Erythroblast (primary cell): ENCODE measurements at regions not wholly inside any gene's neighbourhood (a gene's known extent, or its start where the extent isn't known, plus 50 kb on each side); places are given as distances from the start of the nearest gene placed in this dataset.
"Not testable (repeated sequence)": the region's sequence is repeated elsewhere in the genome, so short reads cannot be mapped to it uniquely, and the experiment has no call there.

Experiments
- DNase-seq, 2 experiments: peaks; one replicate each; lab custom pipeline; 2025; lab: John Stamatoyannopoulos, UW
- GATA1 ChIP-seq: IDR thresholded peaks from 2 replicates; pipeline ENCODE4 v1.6.1; 2011; ENCODE audit warnings: low read depth, mild to moderate bottlenecking, control low read depth, low read length, moderate library complexity
- POLR2A ChIP-seq: IDR thresholded peaks from 2 replicates; pipeline ENCODE4 v1.6.1; 2011; ENCODE audit warnings: mild to moderate bottlenecking, low read length

DNA sequence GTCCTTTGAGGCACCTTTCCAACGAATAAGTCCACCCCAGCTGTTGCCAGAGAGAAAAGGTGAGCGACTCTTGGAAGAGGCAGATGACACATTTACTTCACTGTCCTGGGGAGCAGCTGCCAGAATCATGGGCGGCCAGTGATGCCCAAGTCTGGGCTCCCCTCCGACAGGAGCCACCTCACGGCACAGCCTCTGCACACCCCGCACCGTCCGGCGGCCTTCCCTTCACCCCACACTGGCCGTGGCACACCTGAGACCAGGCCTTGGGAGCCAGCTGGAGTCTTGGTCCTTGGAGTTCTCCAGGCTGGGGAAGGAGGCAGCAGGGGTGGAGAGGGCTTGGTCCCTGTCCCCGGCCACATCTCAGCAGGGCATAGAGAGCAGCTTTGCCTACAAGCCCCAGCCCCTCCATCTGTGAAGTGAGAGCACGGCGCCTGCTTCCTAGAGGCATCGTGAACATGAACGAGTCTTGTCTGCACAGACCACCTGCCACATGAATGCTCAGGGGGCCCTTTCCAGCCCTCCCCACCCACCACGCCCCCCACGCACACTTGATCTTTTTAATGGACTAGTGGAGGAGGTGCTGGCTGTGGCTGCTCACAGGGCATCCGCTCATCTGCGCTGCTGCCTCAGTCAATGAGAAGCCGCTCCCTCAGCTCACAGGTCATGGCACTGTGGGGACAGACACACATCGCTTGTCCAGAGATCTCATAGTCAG is 400.2 kb upstream of the MYT1L start:
- DNase-seq, result no peak
- TF ChIP-seq POLR2A (no peak), GATA1 (no peak)

DNA sequence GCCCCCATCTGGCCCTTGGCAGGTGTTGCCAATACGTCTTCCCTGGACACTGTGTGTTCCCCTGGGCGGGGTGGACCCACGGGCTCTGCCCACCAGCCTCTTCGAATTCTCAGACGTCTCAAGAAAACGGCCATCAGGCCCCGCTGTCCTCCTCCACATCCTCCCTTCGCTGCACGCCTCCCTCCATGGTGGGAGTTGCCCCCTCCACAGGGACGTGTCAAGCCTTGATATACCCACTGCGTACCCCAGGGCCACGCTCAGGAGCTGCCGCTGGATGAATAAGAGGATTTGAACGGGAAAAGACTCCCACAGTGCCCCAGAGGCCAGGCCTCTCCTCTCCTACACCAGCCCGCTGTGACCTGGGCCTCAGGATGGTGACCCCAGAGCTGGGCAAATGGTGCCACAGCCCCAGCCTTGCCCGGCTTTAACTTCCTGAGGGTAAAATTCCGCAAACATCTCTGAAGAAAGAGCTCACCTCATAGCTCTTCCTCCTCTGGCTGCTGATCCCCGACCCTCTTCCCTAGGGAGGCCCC is 399.3 kb upstream of the MYT1L start:
- TF ChIP-seq GATA1, result no peak
- no peak for TF ChIP-seq POLR2A
- no peak for DNase-seq

DNA sequence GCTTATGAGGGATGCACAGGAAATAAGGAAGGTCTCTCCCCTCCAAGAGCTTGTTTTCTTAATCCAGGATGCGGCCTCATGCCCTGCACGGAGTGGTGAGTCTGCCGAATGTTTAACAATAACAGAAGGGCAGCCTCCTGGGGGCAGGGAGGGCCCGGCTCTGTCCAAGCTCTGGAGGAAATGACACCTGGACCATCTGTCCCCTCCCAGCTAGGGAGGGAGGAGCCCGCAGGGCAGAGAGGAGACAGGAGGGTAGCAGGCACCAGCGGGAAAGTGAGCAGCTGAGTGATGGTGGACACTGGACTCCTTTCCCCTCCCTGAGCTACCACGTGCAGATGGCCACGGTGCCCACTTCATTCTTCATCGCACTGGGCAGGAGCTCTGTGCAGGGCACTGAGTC is 398.2 kb upstream of the MYT1L start:
- no peak for TF ChIP-seq POLR2A
- no peak for TF ChIP-seq GATA1
- DNase-seq, result no peak

DNA sequence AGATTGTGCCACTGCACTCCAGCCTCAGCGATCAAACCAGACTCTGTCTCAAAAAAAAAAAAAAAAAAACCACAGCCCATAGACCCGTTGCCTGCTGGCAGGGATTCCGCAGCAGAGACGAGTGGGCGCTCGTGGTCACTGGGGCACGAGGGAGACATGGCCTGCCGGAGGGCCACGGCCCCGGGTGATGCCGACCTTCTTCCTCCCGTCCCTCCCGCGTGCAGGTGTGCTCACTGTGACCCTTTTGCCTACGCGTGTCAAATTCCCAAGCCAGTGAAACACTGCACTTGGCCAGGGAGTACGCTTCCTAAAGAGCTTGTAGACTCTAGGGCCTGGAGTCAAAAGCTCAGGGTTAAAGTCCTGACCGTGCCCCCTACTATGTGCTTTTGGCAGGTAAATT is 397.6 kb upstream of the MYT1L start:
- DNase-seq, result no peak
- TF ChIP-seq POLR2A (no peak), GATA1 (no peak)

DNA sequence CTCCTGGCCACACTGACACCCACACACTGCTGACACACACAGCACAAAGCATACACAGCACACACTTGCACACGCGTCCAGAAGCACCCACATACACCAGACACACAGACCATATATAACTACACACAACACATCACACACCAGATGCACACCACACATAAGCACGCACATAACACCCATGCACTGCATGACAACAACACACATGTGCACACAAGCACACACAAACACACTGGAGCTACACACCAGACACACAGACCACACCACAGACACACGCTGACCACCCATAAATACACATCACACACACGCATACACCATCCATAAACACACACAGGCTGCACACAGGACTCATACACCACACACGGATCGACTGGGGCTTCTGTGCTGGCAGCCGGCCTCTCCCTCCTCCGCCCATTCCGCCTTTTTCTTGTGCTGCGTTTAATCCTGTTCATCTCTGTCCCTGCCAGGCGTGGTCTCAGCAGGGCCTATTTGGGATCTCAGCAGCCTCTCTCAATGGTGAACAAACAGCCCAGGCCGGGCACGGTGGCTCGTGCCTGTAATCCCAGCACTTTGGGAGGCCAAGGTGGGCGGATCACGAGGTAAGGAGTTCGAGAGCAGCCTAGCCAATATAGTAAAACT is 396.9 kb upstream of the MYT1L start:
- TF ChIP-seq POLR2A (no peak), GATA1 (no peak)
- no peak for DNase-seq

DNA sequence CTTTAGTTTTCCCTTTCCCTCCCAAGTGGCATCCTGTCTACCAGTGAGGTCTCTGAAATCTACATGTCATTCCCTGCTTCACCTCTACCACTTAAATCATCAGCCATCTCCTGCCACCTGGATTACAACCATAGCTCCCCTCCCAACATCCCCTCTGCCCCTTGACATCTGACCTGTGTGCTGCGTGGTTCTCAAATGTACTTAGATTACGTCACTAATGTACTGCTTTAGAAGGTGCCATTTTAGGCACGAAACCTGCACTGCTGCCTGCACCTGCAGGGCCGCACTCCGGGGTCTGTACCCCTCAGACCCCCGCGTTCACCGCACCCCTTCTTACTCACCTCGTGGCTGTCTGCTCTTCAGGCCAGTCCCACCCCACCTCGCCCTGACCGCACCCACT is 395.1 kb upstream of the MYT1L start:
- DNase-seq, result no peak
- TF ChIP-seq GATA1 (no peak), POLR2A (no peak)

DNA sequence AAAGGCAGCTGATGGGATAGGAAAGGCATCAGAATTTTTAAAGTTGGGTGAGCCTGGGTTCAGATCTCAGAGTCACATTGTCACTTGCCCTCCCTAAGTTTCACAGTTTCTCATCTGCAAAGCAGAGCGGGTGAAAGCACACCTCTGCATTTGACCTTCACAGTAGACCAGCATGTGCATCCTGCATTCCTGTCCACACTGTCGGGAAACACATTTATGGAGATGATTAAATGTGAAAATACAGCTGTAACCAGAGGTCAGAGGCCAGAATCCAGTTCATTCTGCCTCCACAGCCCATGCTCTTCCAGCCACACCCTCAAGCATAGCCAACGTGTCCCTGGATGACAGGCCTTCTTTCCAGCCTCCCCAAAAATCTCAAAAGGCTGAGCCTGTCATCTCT is 392.0 kb upstream of the MYT1L start:
- no peak for TF ChIP-seq POLR2A
- TF ChIP-seq GATA1, result no peak

DNA sequence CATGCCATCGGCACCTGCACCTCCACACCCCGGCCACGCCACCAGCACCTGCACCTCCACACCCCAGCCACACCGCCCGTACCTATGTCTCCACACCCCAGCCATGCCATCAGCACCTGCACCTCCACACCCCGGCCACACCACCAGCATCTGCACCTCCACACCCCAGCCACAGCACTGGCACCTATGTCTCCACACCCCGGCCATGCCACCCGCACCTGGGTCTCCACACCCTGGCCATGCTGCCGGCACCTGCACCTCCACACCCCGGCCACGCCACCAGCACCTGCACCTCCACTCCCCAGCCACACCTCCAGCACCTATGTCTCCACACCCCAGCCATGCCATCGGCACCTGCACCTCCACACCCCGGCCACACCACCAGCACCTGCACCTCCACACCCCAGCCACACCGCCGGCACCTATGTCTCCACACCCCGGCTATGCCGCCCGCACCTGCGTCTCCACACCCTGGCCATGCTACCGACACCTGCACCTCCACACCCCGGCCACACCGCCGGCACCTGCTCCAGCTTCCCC is 390.3 kb upstream of the MYT1L start:
- TF ChIP-seq POLR2A (no peak), GATA1 (no peak)
- DNase-seq, result no peak

More for the DNA sequence above, 392.0 kb upstream of the MYT1L start:
- DNase-seq, result no peak

DNA sequence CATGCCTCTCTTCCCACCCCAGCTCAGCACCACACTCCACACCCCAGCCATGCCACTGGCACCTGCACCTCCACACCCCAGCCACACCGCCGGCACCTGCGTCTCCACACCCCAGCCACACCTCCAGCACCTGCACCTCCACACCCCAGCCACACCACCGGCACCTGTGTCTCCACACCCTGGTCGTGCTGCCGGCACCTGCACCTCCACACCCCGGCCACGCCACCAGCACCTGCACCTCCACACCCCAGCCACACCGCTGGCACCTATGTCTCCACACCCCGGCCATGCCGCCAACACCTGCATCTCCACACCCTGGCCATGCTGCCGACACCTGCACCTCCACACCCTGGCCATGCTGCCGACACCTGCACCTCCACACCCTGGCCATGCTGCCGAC is 389.7 kb upstream of the MYT1L start:
- not testable (repeated sequence) for DNase-seq

DNA sequence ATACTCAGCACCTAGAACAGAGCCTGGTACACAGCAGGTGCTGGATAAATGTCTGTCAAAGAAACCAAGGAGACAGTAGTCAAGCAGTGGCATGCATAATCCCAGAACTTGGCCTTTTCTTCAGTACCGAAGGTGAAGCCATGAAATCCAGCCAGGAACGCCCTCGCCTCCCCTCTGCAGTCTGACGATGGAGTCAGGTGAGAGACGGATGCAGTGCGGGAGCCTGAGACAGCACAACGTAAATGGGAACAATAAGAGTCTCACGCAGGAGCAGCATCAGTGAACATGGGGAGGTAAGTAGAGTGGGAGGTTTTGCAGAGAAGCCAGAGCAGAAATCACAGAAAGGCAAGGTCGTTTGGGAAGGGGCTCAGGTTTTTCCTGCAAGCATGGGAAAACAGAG is 389.3 kb upstream of the MYT1L start:
- DNase-seq, result no peak
- TF ChIP-seq GATA1 (no peak), POLR2A (no peak)

DNA sequence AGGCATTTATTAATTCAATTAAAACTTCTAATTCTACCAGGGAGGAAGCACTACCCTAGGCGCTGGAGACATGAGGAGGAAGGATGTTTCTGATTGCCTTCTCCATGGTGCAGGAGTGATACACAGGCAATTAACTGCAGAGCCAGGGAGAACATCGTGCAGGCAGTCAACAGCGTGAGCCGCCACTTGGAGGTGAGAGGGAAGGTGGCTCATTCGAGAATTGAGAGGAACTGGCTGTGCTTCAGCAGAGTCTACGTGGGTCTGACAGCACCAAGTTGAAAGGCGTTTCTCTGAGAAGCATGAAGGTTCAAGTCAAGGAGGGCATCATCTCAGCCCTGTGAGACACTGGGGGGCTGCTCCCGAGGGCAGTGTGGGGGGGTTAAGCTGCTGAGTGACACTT is 388.7 kb upstream of the MYT1L start:
- DNase-seq, result no peak
- TF ChIP-seq GATA1, result no peak

DNA sequence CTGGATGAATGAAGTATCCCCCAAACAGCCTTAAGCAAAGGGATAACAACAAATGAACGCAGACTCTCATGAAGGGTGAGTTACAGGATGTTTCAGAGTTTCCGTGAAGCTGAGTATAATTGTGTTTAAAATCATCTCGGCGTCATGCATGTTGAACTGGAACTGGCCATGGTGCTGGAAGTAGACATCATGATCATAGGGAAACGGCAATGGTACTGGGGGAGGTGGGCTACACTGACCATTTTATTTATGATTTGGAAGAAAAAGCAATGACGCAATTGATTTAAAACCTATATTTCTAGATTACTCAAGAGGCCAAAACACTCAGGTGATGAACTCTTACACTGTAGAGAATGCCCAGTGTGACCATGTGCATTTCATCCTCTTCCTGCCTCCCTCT is 387.9 kb upstream of the MYT1L start:
- no peak for DNase-seq
- TF ChIP-seq POLR2A (no peak), GATA1 (no peak)

DNA sequence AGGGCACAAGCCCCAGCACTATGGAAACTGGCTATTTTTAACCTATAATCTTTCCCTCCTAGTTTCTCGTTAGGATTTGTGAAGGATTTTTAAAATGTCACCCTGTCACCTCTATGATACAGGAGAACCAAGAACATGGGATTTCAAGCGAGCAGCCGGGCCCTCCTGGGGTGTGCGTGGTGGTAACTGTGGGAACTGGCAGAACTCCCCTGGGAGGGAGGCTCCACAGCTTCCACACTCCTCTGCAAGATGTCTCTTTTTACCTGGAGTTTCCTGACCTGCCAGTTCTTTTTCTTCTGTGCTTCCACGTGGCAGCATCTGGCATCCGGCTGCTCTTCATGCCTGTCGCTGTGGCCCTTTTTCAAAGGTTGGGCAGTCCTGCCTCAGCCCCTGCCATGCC is 386.3 kb upstream of the MYT1L start:
- DNase-seq, result no peak
- no peak for TF ChIP-seq POLR2A
- TF ChIP-seq GATA1, result no peak

DNA sequence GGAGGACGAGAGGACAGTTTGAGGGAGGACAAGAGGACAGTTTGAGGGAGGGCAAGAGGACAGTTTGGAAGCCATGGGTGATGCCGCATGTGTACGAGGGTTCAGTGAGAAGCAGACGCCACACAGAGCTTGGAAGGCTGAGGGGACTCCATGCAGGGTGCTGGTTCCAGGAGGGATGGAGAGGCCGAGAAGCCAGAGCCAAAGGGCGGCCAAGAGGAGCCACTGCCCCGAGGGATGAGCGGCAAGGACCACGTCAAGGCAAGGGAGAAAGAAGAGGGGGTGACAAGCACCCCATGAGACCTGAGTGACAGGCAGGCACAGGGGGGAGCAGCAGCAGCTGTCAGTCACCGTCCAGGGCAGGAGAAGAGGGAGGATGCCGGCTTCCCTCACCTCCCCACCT is 385.7 kb upstream of the MYT1L start:
- TF ChIP-seq POLR2A, result no peak
- TF ChIP-seq GATA1, result no peak
- no peak for DNase-seq
